Non-pigmented ciliary epithelial cell (primary cell): ENCODE measurements at regions not wholly inside any gene's neighbourhood (a gene's known extent, or its start where the extent isn't known, plus 50 kb on each side); places are given as distances from the start of the nearest gene placed in this dataset.
"Not testable (repeated sequence)": the region's sequence is repeated elsewhere in the genome, so short reads cannot be mapped to it uniquely, and the experiment has no call there.

Experiments used
- DNase-seq: peaks from one replicate; pipeline ENCODE4 v3.0.0-alpha.2; 2010; ENCODE audit warnings: low read depth

GRCh38 chr4:104896660-104897645 lies 249.7 kb upstream of the TET2 start:
- DNase-seq, result peak; percentile 59

DNA sequence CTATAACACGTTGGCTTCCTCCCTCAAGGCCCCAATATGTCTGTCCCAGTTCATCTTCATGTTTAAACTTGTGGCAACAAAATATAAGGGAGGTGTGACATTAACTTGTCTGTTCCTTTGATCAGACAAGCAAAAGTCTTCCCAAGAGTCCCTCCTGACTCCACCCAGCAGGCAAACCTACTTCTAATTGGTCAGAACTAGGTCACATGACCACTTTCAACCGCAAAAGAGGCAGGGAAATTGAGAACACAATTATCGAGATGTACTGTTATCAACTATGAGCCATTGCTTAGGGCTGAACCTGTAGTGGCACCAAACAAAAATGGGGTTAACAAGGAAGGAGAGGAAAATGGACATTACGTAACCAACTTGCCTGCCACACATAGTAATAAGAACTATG lies 246.8 kb upstream of the TET2 start:
- DNase-seq, result no peak

GRCh38 chr4:104901438-104901837 lies 245.2 kb upstream of the TET2 start:
- DNase-seq, result no peak

- no peak for DNase-seq
Measured at GRCh38 chr4:104901961-104902605, 244.6 kb upstream of the TET2 start.

GRCh38 chr4:104905065-104905464 lies 241.6 kb upstream of the TET2 start:
- no peak for DNase-seq

DNA sequence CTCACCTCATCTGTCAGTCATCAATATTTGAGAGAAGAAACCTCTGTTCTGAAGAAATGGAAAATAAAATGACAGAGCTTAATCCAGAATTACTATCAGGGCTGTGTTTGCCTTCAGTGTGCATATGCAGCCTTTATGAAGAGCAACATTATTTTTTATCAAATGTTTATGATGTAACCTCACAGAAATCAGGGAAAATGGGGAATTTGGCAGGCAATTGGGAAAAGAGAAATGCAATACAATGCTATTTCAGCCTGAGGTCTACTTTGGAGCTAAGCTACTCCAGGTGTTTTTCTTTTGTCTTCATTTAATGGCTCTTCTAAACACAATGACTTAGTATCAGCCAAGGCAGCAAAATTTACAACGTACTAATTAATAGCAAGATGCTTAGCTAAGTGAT lies 241.1 kb upstream of the TET2 start:
- DNase-seq, result no peak

- no peak for DNase-seq
Measured at GRCh38 chr4:104906276-104906675, 240.4 kb upstream of the TET2 start.

DNA sequence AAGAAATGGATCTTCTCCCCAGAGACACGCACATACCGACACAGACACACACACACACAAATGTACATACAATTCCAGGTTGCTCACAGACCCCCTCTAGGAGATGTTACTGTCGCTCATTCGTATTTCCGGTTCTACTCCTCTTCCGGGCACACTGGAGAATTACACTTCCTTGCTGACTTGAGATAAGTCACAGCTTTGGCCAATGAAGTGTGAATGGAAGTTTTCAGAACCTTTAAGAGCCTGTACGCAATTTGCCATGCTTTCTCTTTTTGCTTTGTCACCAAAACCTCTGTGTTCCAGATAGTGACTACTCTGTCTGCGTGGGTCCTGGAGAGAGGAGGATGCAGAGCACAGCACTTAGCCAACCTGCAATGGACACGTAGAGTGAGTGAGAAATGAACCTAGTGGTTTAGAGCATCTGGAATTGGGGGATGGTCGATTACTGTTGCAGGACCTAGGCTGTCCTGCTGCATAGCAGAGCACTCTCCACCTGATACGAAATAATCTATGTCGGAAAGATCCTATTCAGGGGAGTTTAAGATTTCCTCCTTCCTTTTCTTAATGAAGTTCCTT lies 239.5 kb upstream of the TET2 start:
- DNase-seq, result no peak

DNA sequence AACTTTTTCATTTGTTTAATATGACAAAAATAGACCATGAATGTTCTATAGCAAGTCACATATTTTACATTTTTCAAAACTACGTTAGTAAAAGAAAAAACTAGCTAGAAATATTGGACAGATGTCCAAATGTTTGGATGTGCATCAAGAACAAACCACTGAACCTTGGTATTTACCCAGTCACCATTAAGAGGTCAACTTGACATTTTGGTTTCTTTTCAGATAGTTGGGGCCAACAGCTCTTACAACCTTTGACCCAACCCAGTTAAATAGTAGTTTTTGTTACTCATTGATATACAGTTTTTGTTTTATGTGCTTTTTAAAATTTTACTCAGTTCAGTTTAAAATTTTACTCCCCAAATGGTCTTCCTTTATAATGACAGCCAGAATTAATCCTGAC lies 238.7 kb upstream of the TET2 start:
- no peak for DNase-seq

DNA sequence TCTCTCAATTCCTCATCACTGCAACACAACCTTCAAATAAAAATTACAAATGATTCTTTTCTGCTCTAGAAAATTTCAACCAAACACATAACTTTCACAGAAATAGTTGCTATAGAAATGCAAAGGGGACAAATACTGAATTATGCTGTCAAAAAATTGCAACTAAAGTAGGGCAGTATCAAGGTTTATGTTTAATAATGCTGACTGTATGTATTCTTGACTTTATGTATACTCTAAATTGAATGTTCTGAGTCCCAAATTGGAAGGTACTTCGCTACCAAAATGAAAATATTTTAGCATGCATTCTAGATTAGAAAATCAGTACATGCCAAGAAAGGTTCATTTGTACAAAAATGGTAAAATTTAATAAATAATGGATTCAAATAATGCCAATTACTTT lies 237.3 kb upstream of the TET2 start:
- DNase-seq, result no peak

DNA sequence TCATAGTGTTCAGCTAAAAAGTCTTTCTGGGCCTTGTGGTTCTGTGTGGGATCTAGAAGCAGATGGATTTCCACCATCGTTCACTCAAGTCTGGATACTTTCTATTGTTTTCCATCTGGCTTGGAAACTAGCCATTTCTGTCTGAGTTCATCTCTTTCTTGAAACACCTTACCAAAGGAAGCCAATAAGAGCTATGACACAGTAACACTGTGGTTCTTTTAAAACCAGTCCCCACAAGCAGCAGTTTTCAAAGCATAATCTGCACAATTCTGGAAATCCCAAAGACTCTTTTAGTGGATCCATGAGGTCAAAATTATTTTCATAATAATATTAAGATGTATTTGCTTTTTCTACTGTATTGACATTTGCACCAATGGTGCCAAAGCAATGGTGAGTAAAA lies 234.2 kb upstream of the TET2 start:
- DNase-seq, result no peak

- DNase-seq, result no peak
Measured at GRCh38 chr4:104915373-104915772, 231.3 kb upstream of the TET2 start.

DNA sequence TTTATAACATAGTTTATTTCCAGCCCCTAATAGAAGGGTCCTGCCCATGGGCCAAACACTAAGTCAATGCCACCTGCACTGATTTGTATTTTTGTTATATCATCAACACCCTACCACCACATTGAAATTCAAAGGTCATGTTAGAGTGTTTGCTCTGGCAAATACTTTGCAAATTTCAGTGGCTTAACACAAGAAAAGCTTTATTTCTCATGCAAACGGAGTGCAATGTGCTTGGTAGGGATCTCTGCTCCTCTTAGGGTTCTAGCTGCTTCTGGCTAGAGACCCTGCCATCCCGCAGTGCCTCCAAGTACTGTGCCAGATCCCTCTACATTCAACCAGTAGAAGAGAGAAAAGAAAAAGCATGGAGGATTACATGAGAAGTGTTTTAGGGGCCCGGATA lies 230.8 kb upstream of the TET2 start:
- DNase-seq, result no peak

DNA sequence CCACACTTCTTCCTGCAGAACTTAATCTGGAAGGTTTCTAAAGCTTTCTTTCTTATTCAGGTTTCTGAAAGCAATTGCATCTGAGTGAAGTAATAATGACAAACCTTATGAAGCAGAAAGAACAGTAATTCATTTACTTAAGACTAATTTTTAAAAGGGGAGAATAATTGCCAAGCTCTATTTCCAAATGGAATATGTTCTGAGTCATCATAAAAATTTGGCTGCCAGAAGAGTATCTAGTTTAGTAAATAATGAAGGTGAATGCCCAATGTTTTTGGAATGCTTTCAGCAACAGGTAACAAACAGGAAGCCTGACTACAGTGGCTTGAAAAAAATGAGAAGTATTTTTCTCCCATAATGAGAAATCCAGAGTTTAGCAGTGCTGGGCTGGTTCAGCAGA lies 227.3 kb upstream of the TET2 start:
- DNase-seq, result no peak

GRCh38 chr4:104930298-104930697 lies 216.4 kb upstream of the TET2 start:
- no peak for DNase-seq

DNA sequence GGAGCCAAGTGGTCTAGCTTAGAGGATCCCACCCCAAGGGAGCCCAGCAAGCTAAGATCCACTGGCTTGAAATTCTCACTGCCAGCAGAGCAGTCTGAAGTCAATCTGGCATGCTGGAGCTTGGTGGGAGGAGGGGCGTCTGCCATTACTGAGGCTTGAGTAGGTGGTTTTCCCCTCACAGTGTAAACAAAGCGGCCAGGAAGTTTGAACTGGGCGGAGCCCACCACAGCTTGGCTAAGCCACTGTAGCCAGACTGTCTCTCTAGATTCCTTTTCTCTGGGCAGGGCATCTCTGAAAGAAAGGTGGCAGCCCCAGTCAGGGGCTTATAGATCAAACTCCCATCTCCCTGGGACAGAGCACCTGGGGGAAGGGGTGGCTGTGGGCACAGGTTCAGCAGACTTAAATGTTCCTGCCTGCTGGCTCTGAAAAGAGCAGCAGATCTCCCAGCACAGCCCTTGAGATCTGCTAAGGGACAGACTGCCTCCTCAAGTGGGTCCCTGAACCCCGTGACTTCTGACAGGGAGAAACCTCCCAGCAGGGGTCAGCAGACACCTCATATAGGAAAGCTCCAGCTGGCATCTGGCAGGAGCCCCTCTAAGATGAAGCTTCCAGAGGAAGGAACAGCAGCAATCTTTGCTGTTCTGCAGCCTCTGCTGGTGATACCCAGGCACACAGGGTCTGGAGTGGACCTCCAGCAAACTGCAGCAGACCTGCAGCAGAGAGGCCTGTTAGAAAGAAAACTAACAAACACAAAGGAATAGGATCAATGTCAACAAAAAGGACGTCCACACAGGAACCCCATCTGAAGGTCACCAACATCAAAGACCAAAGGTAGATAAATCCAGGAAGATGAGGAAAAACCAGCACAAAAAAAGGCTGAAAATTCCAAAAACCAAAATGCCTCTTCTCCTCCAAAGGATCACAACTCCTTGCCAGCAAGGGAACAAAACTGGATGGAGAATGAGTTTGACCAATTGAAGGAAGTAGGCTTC lies 215.6 kb upstream of the TET2 start:
- not testable (repeated sequence) for DNase-seq

- no peak for DNase-seq
Measured at GRCh38 chr4:104938624-104939023, 208.1 kb upstream of the TET2 start.

GRCh38 chr4:104940927-104941326 lies 205.7 kb upstream of the TET2 start:
- no peak for DNase-seq

- DNase-seq, result no peak
Measured at GRCh38 chr4:104941661-104942062, 205.0 kb upstream of the TET2 start.

DNA sequence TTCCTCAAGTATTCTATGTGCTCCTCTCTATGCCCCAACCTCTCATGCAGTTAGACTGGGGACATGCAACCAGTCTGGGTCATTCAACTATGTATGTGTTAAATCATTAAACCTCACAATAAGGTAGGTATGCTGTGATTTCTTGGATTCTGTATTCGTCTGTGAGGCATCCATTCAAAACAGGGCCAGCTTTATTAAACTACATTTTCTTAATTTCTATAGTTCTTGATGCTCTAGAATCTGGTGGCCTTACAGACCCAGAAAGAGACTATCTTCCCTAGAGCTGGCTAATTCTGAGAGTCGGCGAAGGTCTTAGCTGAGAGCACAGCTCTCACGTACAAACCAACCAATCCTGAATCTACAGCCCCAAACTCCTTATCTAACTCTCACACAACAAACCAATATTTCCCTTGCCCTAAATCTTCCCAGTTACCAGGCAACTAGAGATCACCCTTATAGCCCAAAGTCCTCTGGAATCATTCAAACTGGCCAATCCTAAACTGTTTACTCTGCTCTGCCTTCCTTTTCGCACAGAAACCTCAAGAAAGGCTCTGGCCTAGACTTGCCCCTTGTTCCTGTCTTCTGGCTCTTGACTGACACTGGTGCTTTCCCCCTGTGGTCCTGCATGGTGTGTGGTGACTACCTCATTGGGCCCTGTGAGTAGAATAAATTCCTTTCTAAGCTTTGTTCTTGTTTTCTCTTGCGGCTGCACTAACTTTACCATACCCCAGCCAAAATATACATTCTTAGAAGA lies 203.5 kb upstream of the TET2 start:
- DNase-seq, result no peak

DNA sequence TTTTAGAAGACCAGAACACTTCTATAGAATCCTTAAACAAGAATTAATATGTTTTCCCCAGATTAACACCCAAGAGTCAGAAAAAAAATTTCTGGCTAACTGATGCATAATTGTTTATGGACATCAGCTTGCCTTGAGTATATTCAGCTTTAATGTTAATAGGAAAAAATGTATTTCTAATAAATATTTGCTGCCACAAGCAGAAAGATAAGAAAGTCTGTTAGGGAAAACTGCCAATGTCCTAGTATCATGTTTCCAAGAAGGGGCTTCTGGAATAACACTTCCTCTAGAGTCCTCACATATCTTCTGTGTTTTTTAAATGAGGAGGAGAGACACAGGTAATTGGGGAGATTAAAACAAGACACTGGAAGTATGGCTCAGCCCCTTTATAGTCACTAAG lies 202.1 kb upstream of the TET2 start:
- no peak for DNase-seq
